ENCODE measurements at regions not wholly inside any gene's neighbourhood (a gene's known extent, or its start where the extent isn't known, plus 50 kb on each side); places are given as distances from the start of the nearest gene placed in this dataset.

GRCh38 chr16:60717808-60718207 lies 1318.4 kb downstream of the CDH8 start:
- DNase-seq (ENCODE audit: extremely low read depth, low read depth): no peak
- TF ChIP-seq CTCF (IDR thresholded peaks at IDR 0.05; ENCODE audit: low read depth, low read length): no peak

DNA sequence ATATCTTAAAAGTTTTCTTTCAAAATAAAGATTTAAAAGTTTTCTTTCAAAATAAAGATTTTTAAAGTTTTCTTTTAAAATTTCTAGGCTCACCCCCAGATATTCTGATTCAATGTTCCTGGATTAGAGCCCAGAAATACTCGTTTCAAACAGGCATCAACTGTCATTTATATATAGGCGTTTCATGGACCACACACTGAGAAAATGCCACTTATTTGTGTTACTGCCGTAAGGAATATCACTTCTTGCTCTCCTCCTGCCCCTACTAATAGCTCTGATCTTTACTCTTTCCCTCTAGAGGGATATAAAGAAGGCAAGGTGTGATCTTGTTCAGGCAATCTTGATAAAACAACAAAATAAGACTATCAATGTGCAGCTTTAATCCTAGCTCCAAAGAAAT lies 1324.1 kb downstream of the CDH8 start:
- TF ChIP-seq CTCF (IDR thresholded peaks at IDR 0.05; ENCODE audit: low read depth, low read length): no peak
- no peak for DNase-seq (ENCODE audit: extremely low read depth, low read depth)

DNA sequence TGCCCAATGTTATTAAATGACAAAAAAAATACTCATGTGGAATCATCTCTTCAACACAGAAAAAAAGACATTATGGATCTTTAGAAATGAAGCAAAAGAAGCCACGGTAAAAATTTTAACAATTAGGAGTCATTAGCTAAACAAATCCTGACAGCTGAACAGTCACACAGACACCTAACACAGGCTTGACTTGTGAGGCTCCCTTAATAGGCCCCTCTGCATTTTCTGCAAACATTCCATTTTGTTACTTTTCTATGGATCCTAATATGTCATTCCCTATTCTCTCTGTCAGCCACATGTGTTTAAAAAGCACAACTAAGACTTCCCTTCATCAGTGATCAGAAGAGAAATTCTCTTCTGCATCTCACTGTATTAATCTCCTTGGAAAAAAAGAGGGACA lies 1331.5 kb downstream of the CDH8 start:
- no peak for TF ChIP-seq CTCF (IDR thresholded peaks at IDR 0.05; ENCODE audit: low read depth, low read length)
- DNase-seq (ENCODE audit: extremely low read depth, low read depth): no peak

GRCh38 chr16:60703096-60703495 lies 1333.1 kb downstream of the CDH8 start:
- DNase-seq (ENCODE audit: extremely low read depth, low read depth): no peak
- no peak for TF ChIP-seq CTCF (IDR thresholded peaks at IDR 0.05; ENCODE audit: low read depth, low read length)

DNA sequence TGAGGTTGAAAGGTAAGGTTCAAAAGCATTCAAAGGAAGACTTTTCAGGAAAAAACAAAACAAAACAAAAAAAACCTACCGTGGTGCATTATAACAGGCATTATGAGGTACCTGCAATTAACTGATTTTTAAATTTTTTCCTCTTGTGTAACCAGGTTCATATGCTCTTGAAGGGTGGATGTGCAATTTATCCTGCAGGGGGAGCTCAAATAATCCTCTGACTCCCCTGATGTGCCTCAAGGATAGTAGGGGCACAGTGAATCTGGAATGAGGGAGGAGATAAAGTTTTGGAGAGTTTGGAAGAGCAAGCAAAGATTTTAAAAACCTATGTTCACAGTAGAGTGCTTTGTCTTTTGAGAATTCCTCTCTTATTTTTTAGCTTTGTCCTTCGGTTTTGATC lies 1349.4 kb downstream of the CDH8 start:
- no peak for DNase-seq (ENCODE audit: extremely low read depth, low read depth)
- no peak for TF ChIP-seq CTCF (IDR thresholded peaks at IDR 0.05; ENCODE audit: low read depth, low read length)

GRCh38 chr16:60684002-60684401 lies 1352.2 kb downstream of the CDH8 start:
- TF ChIP-seq CTCF (IDR thresholded peaks at IDR 0.05; ENCODE audit: low read depth, low read length): no peak

GRCh38 chr16:60682219-60682618 lies 1354.0 kb downstream of the CDH8 start:
- no peak for TF ChIP-seq CTCF (IDR thresholded peaks at IDR 0.05; ENCODE audit: low read depth, low read length)
- no peak for DNase-seq (ENCODE audit: extremely low read depth, low read depth)

More at GRCh38 chr16:60684002-60684401, 1352.2 kb downstream of the CDH8 start:
- DNase-seq (ENCODE audit: extremely low read depth, low read depth): no peak
